ENCODE measurements at regions not wholly inside any gene's neighbourhood (a gene's known extent, or its start where the extent isn't known, plus 50 kb on each side); places are given as distances from the start of the nearest gene placed in this dataset.

DNA sequence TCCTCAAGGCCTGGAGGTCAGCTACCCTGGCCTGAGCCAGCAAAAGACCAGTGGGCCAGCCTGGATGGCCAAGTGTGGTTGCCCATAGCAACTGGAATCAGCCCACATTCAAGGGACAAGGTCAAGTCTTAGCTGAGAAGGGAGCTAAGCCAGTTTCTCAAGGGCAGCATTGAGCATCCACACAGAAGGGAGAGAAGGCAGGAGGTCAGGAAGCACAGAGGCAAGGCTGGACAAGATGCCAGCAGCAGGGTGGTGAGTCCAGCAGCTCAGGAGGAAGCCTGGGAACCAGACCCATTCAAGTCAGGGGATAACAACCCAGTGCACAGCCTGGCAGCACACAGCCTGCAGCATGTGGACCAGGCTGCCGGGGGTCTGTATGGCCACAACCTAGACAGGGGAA lies 54.0 kb upstream of the ZMIZ1 start:
- no peaks in the 10 kb centered on the region for H3K36me3 Mint-ChIP-seq (ENCODE audit: insufficient read depth, unreplicated experiment)
- no TSS peak for BruUV-seq (replicated peaks)
- no peaks in the 10 kb centered on the region for H3K9me3 Mint-ChIP-seq (ENCODE audit: low read depth, unreplicated experiment)
- H3K4me3 Mint-ChIP-seq (ENCODE audit: low read depth, unreplicated experiment) = no peak overlapping the region
- intact Hi-C loops (cut with micrococcal nuclease; ENCODE audit: unreplicated experiment) = no loop called here
- CTCF ChIA-PET = interaction anchor here (0.7 kb wide), 1 partner anchor 67 kb away, joined by 3 read pairs; no protein-coding TSS in a partner anchor
- DNase-seq = no peak
- no peaks in the 10 kb centered on the region for H3K4me1 Mint-ChIP-seq (ENCODE audit: low read depth, unreplicated experiment)
- TF ChIP-seq CTCF (IDR thresholded peaks at IDR 0.05; ENCODE audit: unreplicated experiment) = no peak
- H3K27ac Mint-ChIP-seq (ENCODE audit: unreplicated experiment) = no peak overlapping the region
- H3K27me3 Mint-ChIP-seq (ENCODE audit: unreplicated experiment) = peaks cover 52% of the 10 kb centered on the region

DNA sequence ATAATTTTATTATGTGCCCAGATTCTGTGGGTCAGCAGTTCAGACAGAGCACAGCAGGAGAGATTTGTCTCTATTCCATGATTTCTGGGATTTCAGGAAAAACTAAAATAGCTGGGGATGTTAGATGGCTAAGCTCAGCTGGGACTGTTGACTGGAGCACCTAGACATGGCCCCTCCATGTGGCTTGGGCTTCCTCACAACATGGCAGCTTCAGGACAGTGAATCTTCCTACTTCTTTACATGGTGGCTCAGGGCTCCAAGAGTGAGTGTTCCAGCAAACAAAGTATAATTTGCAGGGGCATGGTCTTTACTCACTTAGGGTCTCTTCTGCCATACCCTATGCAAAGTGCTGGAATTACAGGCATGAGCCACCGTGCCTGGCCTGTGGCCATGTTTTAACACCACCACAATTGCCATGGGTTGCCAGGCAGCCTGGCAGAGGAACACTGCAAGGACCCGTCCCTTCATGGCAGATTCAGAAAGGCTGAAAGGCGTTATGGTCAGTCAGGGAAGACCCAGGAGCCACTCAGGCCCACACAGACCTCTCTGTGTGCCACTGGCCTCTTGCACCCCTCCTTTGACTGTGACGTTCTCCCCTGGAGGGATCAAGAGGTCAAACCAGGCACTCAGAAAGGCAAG lies 50.8 kb upstream of the ZMIZ1 start:
- DNase-seq = no peak
- CTCF ChIA-PET = no interaction called here
- Mint-ChIP-seq H3K4me1 (ENCODE audit: low read depth, unreplicated experiment) (no peaks in the 10 kb centered on the region), H3K27me3 (ENCODE audit: unreplicated experiment) (peaks cover 41% of the 10 kb centered on the region), H3K27ac (ENCODE audit: unreplicated experiment) (no peak overlapping the region), H3K9me3 (ENCODE audit: low read depth, unreplicated experiment) (no peaks in the 10 kb centered on the region), H3K36me3 (ENCODE audit: insufficient read depth, unreplicated experiment) (no peaks in the 10 kb centered on the region), H3K4me3 (ENCODE audit: low read depth, unreplicated experiment) (no peak overlapping the region)
- no TSS peak for BruUV-seq (replicated peaks)
- no peak for TF ChIP-seq CTCF (IDR thresholded peaks at IDR 0.05; ENCODE audit: unreplicated experiment)
- intact Hi-C loops (cut with micrococcal nuclease; ENCODE audit: unreplicated experiment) = no loop called here

DNA sequence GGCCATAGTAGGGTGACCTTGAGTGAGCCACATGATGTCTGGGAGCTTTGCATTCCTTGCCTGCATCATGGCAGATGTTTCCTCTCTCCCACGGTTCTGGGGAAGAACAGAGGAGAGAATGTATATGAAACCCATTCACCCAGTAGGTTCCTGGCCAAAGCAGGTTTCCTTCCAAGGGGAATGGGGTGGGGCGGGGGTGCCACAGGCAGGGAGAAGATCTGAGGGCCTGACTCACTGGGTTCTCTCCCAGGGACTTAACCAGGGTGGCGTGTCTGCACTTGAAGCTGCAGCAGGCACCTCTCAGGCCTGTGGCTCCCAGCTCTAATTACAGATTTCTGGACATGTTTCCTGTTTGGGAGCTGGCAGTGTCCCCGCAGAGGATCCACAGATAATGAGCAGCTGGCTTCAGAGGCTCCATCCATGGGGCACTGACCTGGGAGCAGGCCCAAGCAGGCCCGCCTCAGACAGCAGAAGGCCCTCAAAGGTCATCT lies 50.2 kb upstream of the ZMIZ1 start:
- CTCF ChIA-PET = interaction anchor here (0.8 kb wide), 1 partner anchor 20 kb away, joined by 3 read pairs; no protein-coding TSS in a partner anchor
- H3K36me3 Mint-ChIP-seq (ENCODE audit: insufficient read depth, unreplicated experiment) = no peaks in the 10 kb centered on the region
- TF ChIP-seq CTCF (IDR thresholded peaks at IDR 0.05; ENCODE audit: unreplicated experiment) = no peak
- no TSS peak for BruUV-seq (replicated peaks)
- peaks cover 36% of the 10 kb centered on the region for H3K27me3 Mint-ChIP-seq (ENCODE audit: unreplicated experiment)
- no peaks in the 10 kb centered on the region for H3K4me1 Mint-ChIP-seq (ENCODE audit: low read depth, unreplicated experiment)
- H3K27ac Mint-ChIP-seq (ENCODE audit: unreplicated experiment) = no peak overlapping the region
- intact Hi-C loops (cut with micrococcal nuclease; ENCODE audit: unreplicated experiment) = no loop called here
- no peak overlapping the region for H3K4me3 Mint-ChIP-seq (ENCODE audit: low read depth, unreplicated experiment)
- no peaks in the 10 kb centered on the region for H3K9me3 Mint-ChIP-seq (ENCODE audit: low read depth, unreplicated experiment)
- no peak for DNase-seq
